ENCODE measurements at regions not wholly inside any gene's neighbourhood (a gene's known extent, or its start where the extent isn't known, plus 50 kb on each side); places are given as distances from the start of the nearest gene placed in this dataset.

- Histone ChIP-seq H2AFZ (ENCODE audit: low read length) (no peak overlapping the region), H3K4me2 (ENCODE audit: low read depth, low read length) (no peak overlapping the region), H3K9ac (ENCODE audit: low read length) (no peak overlapping the region), H3F3A (ENCODE audit: insufficient read depth, low read length) (no peaks in the 10 kb centered on the region), H4K20me1 (ENCODE audit: insufficient read depth, low read length) (no peaks in the 10 kb centered on the region), H3K9me2 (replicated peaks; ENCODE audit: insufficient read depth, low read length) (no peaks in the 10 kb centered on the region), H3K4me3 (ENCODE audit: low read length) (no peak overlapping the region), H3K27ac (ENCODE audit: low read length) (no peak overlapping the region), H3K27me3 (replicated peaks; ENCODE audit: insufficient read depth, low read length) (no peaks in the 10 kb centered on the region), H3K36me3 (replicated peaks; ENCODE audit: insufficient read depth, low read length) (no peaks in the 10 kb centered on the region), H3K4me1 (ENCODE audit: low read length) (no peaks in the 10 kb centered on the region), H3K9me3 (replicated peaks; ENCODE audit: insufficient read depth, low read length) (no peaks in the 10 kb centered on the region), H3K79me2 (ENCODE audit: low read length) (no peaks in the 10 kb centered on the region)
- DNase-seq, result no peak
- no peak for TF ChIP-seq EZH2phosphoT487 (IDR thresholded peaks at IDR 0.05; ENCODE audit: low read length)
- TF ChIP-seq EZH2 (optimal IDR thresholded peaks at IDR 0.05; ENCODE audit: low read depth, low read length), result no peak
- TF ChIP-seq CTCF (IDR thresholded peaks at IDR 0.05; ENCODE audit: low read length), result no peak
These were observed 423.3 kb upstream of the ADAMTS16 start for GRCh38 chr5:4716781-4717180.

GRCh38 chr5:4717446-4717845, 422.7 kb upstream of the ADAMTS16 start:
- H2AFZ ChIP-seq (ENCODE audit: low read length), result no peak overlapping the region
- H3K4me2 ChIP-seq (ENCODE audit: low read depth, low read length), result no peak overlapping the region
- H4K20me1 ChIP-seq (ENCODE audit: insufficient read depth, low read length), result no peaks in the 10 kb centered on the region
- no peak overlapping the region for H3K9ac ChIP-seq (ENCODE audit: low read length)
- no peaks in the 10 kb centered on the region for H3F3A ChIP-seq (ENCODE audit: insufficient read depth, low read length)
- H3K27me3 ChIP-seq (replicated peaks; ENCODE audit: insufficient read depth, low read length), result no peaks in the 10 kb centered on the region
- H3K4me1 ChIP-seq (ENCODE audit: low read length), result no peaks in the 10 kb centered on the region
- H3K36me3 ChIP-seq (replicated peaks; ENCODE audit: insufficient read depth, low read length), result no peaks in the 10 kb centered on the region
- H3K9me3 ChIP-seq (replicated peaks; ENCODE audit: insufficient read depth, low read length), result no peaks in the 10 kb centered on the region
- TF ChIP-seq CTCF (IDR thresholded peaks at IDR 0.05; ENCODE audit: low read length) (no peak), EZH2phosphoT487 (IDR thresholded peaks at IDR 0.05; ENCODE audit: low read length) (no peak), EZH2 (optimal IDR thresholded peaks at IDR 0.05; ENCODE audit: low read depth, low read length) (no peak)
- H3K79me2 ChIP-seq (ENCODE audit: low read length), result no peaks in the 10 kb centered on the region
- H3K27ac ChIP-seq (ENCODE audit: low read length), result no peak overlapping the region
- DNase-seq, result no peak
- H3K9me2 ChIP-seq (replicated peaks; ENCODE audit: insufficient read depth, low read length), result no peaks in the 10 kb centered on the region
- H3K4me3 ChIP-seq (ENCODE audit: low read length), result no peak overlapping the region

- no peak overlapping the region for H3K4me3 ChIP-seq (ENCODE audit: low read length)
- no peaks in the 10 kb centered on the region for H3K79me2 ChIP-seq (ENCODE audit: low read length)
- H3K9me2 ChIP-seq (replicated peaks; ENCODE audit: insufficient read depth, low read length), result no peaks in the 10 kb centered on the region
- H2AFZ ChIP-seq (ENCODE audit: low read length), result no peak overlapping the region
- no peaks in the 10 kb centered on the region for H3F3A ChIP-seq (ENCODE audit: insufficient read depth, low read length)
- H4K20me1 ChIP-seq (ENCODE audit: insufficient read depth, low read length), result no peaks in the 10 kb centered on the region
- H3K27ac ChIP-seq (ENCODE audit: low read length), result no peak overlapping the region
- TF ChIP-seq CTCF (IDR thresholded peaks at IDR 0.05; ENCODE audit: low read length) (no peak), EZH2phosphoT487 (IDR thresholded peaks at IDR 0.05; ENCODE audit: low read length) (no peak)
- no peaks in the 10 kb centered on the region for H3K9me3 ChIP-seq (replicated peaks; ENCODE audit: insufficient read depth, low read length)
- H3K36me3 ChIP-seq (replicated peaks; ENCODE audit: insufficient read depth, low read length), result no peaks in the 10 kb centered on the region
- no peak for DNase-seq
- H3K9ac ChIP-seq (ENCODE audit: low read length), result no peak overlapping the region
- no peak overlapping the region for H3K4me2 ChIP-seq (ENCODE audit: low read depth, low read length)
- H3K27me3 ChIP-seq (replicated peaks; ENCODE audit: insufficient read depth, low read length), result no peaks in the 10 kb centered on the region
- H3K4me1 ChIP-seq (ENCODE audit: low read length), result no peaks in the 10 kb centered on the region
These were observed 419.3 kb upstream of the ADAMTS16 start for GRCh38 chr5:4720831-4721230.

Data from MM.1S (cell line).